ENCODE measurements at regions not wholly inside any gene's neighbourhood (a gene's known extent, or its start where the extent isn't known, plus 50 kb on each side); places are given as distances from the start of the nearest gene placed in this dataset.

GRCh38 chr3:95539950-95540483 lies 1274.4 kb upstream of the EPHA6 start:
- no peaks in the 10 kb centered on the region for H3K23me2 ChIP-seq (ENCODE audit: low read depth, low read length)
- ChIA-PET CTCF (ENCODE audit: partially characterized antibody) (interaction anchor here (0.7 kb wide), 1 partner anchor 149 kb away, joined by 4 read pairs; no protein-coding TSS in a partner anchor), POLR2A (ENCODE audit: partially characterized antibody) (no interaction called here)
- no peak overlapping the region for H3K27ac ChIP-seq (ENCODE audit: low read depth, low read length)
- no peaks in the 10 kb centered on the region for H3K9me3 ChIP-seq (ENCODE audit: insufficient read depth in 2 of 2, low read depth in 1 of 2, low read length in 1 of 2)
- H3K27me3 ChIP-seq (replicated peaks in 1 of 4; ENCODE audit: control insufficient read depth in 3 of 4, extremely low read depth in 1 of 4, insufficient read depth in 3 of 4, low read length in 3 of 4), result no peaks in the 10 kb centered on the region
- H3K14ac ChIP-seq (ENCODE audit: insufficient read length), result no peak overlapping the region
- no peak overlapping the region for H2AK5ac ChIP-seq (ENCODE audit: low read depth, low read length)
- no peak overlapping the region for H3K56ac ChIP-seq (replicated peaks; ENCODE audit: insufficient read length, low read depth, low read length)
- H3K4me3 ChIP-seq (ENCODE audit: extremely low read depth in 1 of 4, insufficient read depth in 2 of 4, low read depth in 3 of 4, low read length in 4 of 4), result no peak overlapping the region
- H3K18ac ChIP-seq (ENCODE audit: extremely low read depth, low read length), result no peak overlapping the region
- no peaks in the 10 kb centered on the region for H3K4me1 ChIP-seq (replicated peaks in 1 of 4; ENCODE audit: control insufficient read depth in 3 of 4, insufficient read depth in 4 of 4, low read length in 3 of 4)
- no peak overlapping the region for H2BK120ac ChIP-seq (replicated peaks; ENCODE audit: low read depth, low read length)
- H3K9ac ChIP-seq (replicated peaks in 1 of 4; ENCODE audit: extremely low read depth in 1 of 4, low read depth in 3 of 4, low read length in 3 of 4), result no peak overlapping the region
- H2AFZ ChIP-seq (ENCODE audit: low read length), result no peak overlapping the region
- FAIRE-seq, result no peak
- TF ChIP-seq EGR1 (IDR thresholded peaks at IDR 0.05; ENCODE audit: borderline replicate concordance, low read depth, low read length) (no peak), KDM5A (IDR thresholded peaks at IDR 0.05; ENCODE audit: low read length) (no peak), PHF8 (conservative IDR thresholded peaks at IDR 0.05; ENCODE audit: low read depth, low read length) (no peak), MAX (IDR thresholded peaks at IDR 0.05) (no peak), EP300 (IDR thresholded peaks at IDR 0.05; ENCODE audit: borderline replicate concordance in 1 of 2, low read depth in 2 of 2, low read length in 2 of 2) (no peak), SP4 (IDR thresholded peaks at IDR 0.05; ENCODE audit: low read length) (no peak), SUZ12 (IDR thresholded peaks at IDR 0.05; ENCODE audit: low read length) (no peak), TAF7 (optimal IDR thresholded peaks at IDR 0.05; ENCODE audit: borderline replicate concordance, low read depth, low read length) (no peak), RXRA (IDR thresholded peaks at IDR 0.05; ENCODE audit: insufficient read depth, low read depth, low read length) (no peak), E2F6 (IDR thresholded peaks at IDR 0.05) (no peak)
- H2BK12ac ChIP-seq (ENCODE audit: low read depth, low read length), result no peak overlapping the region
- no peak overlapping the region for H4K8ac ChIP-seq (ENCODE audit: extremely low read depth, insufficient read depth, low read length)
- H2BK5ac ChIP-seq (ENCODE audit: low read depth, low read length), result no peak overlapping the region
- H3K79me1 ChIP-seq (ENCODE audit: low read depth, low read length), result no peaks in the 10 kb centered on the region
- no peak overlapping the region for H3K4ac ChIP-seq (replicated peaks; ENCODE audit: insufficient read length, low read depth, low read length)
- H3K79me2 ChIP-seq (ENCODE audit: control insufficient read depth in 1 of 2, insufficient read depth in 2 of 2, low read length in 2 of 2), result no peaks in the 10 kb centered on the region
- H3K36me3 ChIP-seq (ENCODE audit: control insufficient read depth in 2 of 4, insufficient read depth in 4 of 4, low read length in 3 of 4), result no peaks in the 10 kb centered on the region
- no peak overlapping the region for H3K23ac ChIP-seq (ENCODE audit: insufficient read length)
- H2BK20ac ChIP-seq (ENCODE audit: low read length), result no peak overlapping the region
- H4K20me1 ChIP-seq (replicated peaks in 1 of 2; ENCODE audit: control insufficient read depth in 1 of 2, insufficient read depth in 2 of 2, low read length in 2 of 2), result no peaks in the 10 kb centered on the region
- DNase-seq (ENCODE audit: low read depth in 1 of 2, low spot score in 2 of 2), result no peak
- no peak overlapping the region for H4K91ac ChIP-seq (replicated peaks; ENCODE audit: insufficient read length, low read length)
- H2BK15ac ChIP-seq (ENCODE audit: low read length), result no peak overlapping the region
- no peak overlapping the region for H4K5ac ChIP-seq (ENCODE audit: insufficient read length, low read depth, low read length)
- no peak overlapping the region for H3K4me2 ChIP-seq (ENCODE audit: insufficient read depth in 1 of 2, low read depth in 2 of 2, low read length in 2 of 2)

Data from H1 (cell line).